Liver (tissue), 7 donors: ENCODE measurements at regions not wholly inside any gene's neighbourhood (a gene's known extent, or its start where the extent isn't known, plus 50 kb on each side); places are given as distances from the start of the nearest gene placed in this dataset.

Experiments
- DNase-seq: peaks from one replicate; pipeline ENCODE4 v3.0.0-alpha.2; 2017; ENCODE audit warnings: low spot score
- H3K27ac ChIP-seq, 2 donors: one replicate each; pipeline ENCODE4 v1.7.0; 2013; ENCODE audit warnings: inconsistent platforms in 2 of 2, low read length in 2 of 2, control low read depth in 1 of 2, low read depth in 1 of 2, mild to moderate bottlenecking in 1 of 2
- H3K27me3 ChIP-seq, 4 donors: one replicate each; pipeline versions ENCODE4 v1.6.1 to v1.7.0; 2013; ENCODE audit warnings: low read length in 3 of 4, inconsistent platforms in 1 of 4, mild to moderate bottlenecking in 1 of 4, moderate library complexity in 1 of 4; ENCODE audit not compliant: control insufficient read depth in 4 of 4, insufficient read depth in 4 of 4
- H3K36me3 ChIP-seq, 4 donors: one replicate each; pipeline versions ENCODE4 v1.6.1 to v1.7.0; 2013; ENCODE audit warnings: low read length in 3 of 4, mild to moderate bottlenecking in 3 of 4, low read depth in 1 of 4, moderate library complexity in 1 of 4; ENCODE audit not compliant: control insufficient read depth in 4 of 4, insufficient read depth in 3 of 4
- H3K4me1 ChIP-seq, 4 donors: one replicate each; pipeline versions ENCODE4 v1.6.1 to v1.7.0; 2013; ENCODE audit warnings: low read length in 3 of 4, mild to moderate bottlenecking in 3 of 4, moderate library complexity in 1 of 4; ENCODE audit not compliant: control insufficient read depth in 4 of 4, insufficient read depth in 4 of 4
- H3K4me3 ChIP-seq, 3 donors: one replicate each; pipeline versions ENCODE4 v1.6.1 to v1.7.0; 2013; ENCODE audit warnings: low read length in 3 of 3, control low read depth in 1 of 3, low read depth in 1 of 3, mild to moderate bottlenecking in 1 of 3
- H3K9ac ChIP-seq, 2 donors: one replicate each; pipeline ENCODE4 v1.7.0; 2013; ENCODE audit warnings: low read length in 2 of 2, mild to moderate bottlenecking in 2 of 2, moderate library complexity in 2 of 2, control low read depth in 1 of 2, low read depth in 1 of 2
- H3K9me3 ChIP-seq, 4 donors: one replicate each; pipeline versions ENCODE4 v1.6.1 to v1.7.0; 2013; ENCODE audit warnings: low read length in 3 of 4; ENCODE audit not compliant: control insufficient read depth in 4 of 4
- FOXA1 ChIP-seq: IDR thresholded peaks from 2 replicates; pipeline ENCODE4 v1.6.1; 2016; ENCODE audit warnings: antibody characterized with exemption
- HNF4A ChIP-seq, 2 donors: conservative IDR thresholded peaks; 2 replicates each; pipeline ENCODE4 v1.6.1; 2016; ENCODE audit warnings: antibody characterized with exemption in 2 of 2, mild to moderate bottlenecking in 2 of 2
- SP1 ChIP-seq: IDR thresholded peaks from 2 replicates; pipeline ENCODE4 v1.6.1; 2018; ENCODE audit warnings: antibody characterized with exemption, mild to moderate bottlenecking
- TAF1 ChIP-seq: conservative IDR thresholded peaks from 2 replicates; pipeline ENCODE4 v1.6.1; 2016; ENCODE audit warnings: antibody characterized with exemption, mild to moderate bottlenecking
- YY1 ChIP-seq: IDR thresholded peaks from 2 replicates; pipeline ENCODE4 v1.6.1; 2016; ENCODE audit warnings: antibody characterized with exemption, mild to moderate bottlenecking
- WGBS: extraction: QIAGEN DNeasy Blood & Tissue Kit; methylation state at CpG from one replicate; pipeline ENCODE4 v1.1.7; 2013; 5-methylcytosine and 5-hydroxymethylcytosine counted together
- TF ChIP-seq, protein P1 (sequence below): IDR thresholded peaks from 2 replicates; pipeline ENCODE4 v1.6.1; 2016; ENCODE audit warnings: antibody characterized with exemption
- TF ChIP-seq, protein P2 (sequence below): IDR thresholded peaks from 2 replicates; pipeline ENCODE4 v1.6.1; 2016; ENCODE audit warnings: antibody characterized with exemption, mild to moderate bottlenecking
- donor health status: healthy.
- donor health status: healthy.
- donor health status: healthy.
- donor health status: healthy.

DNA sequence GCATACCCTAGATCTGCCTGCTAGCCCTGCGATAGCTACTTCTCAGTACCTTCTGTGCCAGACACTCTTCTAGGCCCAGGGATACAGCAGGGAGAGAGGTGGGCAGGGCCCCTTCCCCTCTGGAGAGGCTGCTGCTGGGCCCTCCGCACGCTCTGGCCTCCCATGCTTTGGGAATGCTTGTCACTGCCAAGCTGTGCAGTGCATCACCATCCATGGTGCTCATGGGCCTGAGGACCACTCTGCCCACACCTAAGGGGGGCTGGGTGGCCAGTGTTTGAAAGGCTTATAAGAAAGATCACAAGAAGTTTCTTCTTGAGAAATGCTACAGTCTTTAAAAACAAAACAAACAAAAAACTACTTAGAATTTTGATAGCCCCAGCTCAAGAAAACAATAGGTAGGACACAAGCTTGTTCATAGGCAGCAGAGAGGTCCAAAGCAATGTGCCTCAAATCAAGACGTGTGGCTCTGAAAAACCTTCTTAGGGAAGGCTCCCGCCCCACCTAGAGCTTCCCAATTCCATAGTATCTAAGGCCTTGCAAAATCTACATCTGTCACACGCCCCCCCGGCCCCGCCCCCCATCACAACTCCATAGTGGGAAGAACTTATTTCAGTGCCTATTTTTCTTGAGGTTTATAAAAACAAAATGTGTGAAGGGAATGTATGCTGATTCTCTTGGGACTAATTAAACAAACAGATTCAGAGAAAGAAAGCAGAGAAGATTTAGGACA, 145.8 kb downstream of the TM9SF2 start:
- Histone ChIP-seq H3K27ac (no peak overlapping the region), H3K4me3 (no peak overlapping the region), H3K27me3 (no peaks in the 10 kb centered on the region), H3K9me3 (no peaks in the 10 kb centered on the region), H3K4me1 (peaks cover 0 to 14% (median 7%) of the 10 kb centered on the region in 4 donors), H3K36me3 (no peaks in the 10 kb centered on the region), H3K9ac (no peak overlapping the region)
- WGBS, result 98% methylated on average over 8 of the region's 8 CpGs
- no peak for DNase-seq
- TF ChIP-seq, protein P1, sequence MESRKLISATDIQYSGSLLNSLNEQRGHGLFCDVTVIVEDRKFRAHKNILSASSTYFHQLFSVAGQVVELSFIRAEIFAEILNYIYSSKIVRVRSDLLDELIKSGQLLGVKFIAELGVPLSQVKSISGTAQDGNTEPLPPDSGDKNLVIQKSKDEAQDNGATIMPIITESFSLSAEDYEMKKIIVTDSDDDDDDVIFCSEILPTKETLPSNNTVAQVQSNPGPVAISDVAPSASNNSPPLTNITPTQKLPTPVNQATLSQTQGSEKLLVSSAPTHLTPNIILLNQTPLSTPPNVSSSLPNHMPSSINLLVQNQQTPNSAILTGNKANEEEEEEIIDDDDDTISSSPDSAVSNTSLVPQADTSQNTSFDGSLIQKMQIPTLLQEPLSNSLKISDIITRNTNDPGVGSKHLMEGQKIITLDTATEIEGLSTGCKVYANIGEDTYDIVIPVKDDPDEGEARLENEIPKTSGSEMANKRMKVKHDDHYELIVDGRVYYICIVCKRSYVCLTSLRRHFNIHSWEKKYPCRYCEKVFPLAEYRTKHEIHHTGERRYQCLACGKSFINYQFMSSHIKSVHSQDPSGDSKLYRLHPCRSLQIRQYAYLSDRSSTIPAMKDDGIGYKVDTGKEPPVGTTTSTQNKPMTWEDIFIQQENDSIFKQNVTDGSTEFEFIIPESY, result no peak
- TF ChIP-seq TAF1, result no peak

DNA sequence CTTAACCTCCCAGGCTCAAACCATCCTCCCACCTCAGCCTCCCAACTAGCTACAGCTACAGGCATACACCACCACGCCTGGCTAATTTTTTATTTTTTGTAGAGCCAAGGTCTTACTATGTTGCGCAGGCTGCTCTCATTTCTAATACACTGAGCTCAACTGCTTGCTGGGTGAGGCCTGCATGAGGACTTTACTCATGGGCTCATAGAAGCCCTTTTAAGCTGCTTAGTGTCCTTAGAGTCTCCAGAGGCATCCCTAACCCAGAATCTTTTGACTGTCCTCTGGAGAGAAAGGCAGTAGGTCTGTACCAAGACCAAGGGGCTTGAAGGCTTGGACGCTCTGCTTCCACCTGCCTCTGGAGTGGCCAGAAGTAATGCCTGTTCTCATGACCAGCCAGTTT, 141.6 kb downstream of the TM9SF2 start:
- Histone ChIP-seq H3K4me1 (peaks cover 0 to 2% (median 0%) of the 10 kb centered on the region in 4 donors), H3K9me3 (no peaks in the 10 kb centered on the region), H3K27me3 (no peaks in the 10 kb centered on the region), H3K9ac (no peak overlapping the region), H3K36me3 (no peaks in the 10 kb centered on the region), H3K27ac (no peak overlapping the region), H3K4me3 (no peak overlapping the region)
- TF ChIP-seq YY1 (no peak), SP1 (no peak)
- 95% methylated on average over 3 of the region's 3 CpGs for WGBS
- no peak for DNase-seq

DNA sequence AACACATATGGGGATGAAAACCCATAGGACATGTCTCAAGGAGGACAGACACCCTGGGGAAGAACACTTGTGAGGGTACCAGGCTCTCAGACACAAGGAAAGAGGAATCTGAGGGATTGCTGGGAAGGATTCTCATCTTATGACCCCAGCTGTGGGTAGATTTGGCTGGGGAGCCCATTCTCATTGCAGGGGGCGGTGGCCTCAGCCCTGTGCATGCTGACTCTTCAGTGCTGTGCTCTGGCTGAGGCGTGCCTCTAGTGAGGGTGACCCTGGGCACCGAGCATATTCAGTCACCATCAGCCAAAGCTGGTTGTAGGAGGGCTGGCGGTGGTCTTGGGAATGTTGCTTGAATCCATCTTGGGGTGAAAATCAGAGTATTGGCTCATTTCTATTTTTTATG, 140.7 kb downstream of the TM9SF2 start:
- H3K27me3 ChIP-seq, result no peaks in the 10 kb centered on the region
- peaks cover 0 to 2% (median 0%) of the 10 kb centered on the region in 4 donors for H3K4me1 ChIP-seq
- no peak overlapping the region for H3K4me3 ChIP-seq
- H3K9me3 ChIP-seq, result no peaks in the 10 kb centered on the region
- 97% methylated on average over 4 of the region's 4 CpGs for WGBS
- H3K27ac ChIP-seq, result no peak overlapping the region
- no peaks in the 10 kb centered on the region for H3K36me3 ChIP-seq
- no peak for TF ChIP-seq FOXA1
- TF ChIP-seq HNF4A (conservative IDR thresholded peaks at IDR 0.05), result no peak
- TF ChIP-seq YY1, result no peak
- TF ChIP-seq, protein P1, result no peak
- TF ChIP-seq, protein P2, sequence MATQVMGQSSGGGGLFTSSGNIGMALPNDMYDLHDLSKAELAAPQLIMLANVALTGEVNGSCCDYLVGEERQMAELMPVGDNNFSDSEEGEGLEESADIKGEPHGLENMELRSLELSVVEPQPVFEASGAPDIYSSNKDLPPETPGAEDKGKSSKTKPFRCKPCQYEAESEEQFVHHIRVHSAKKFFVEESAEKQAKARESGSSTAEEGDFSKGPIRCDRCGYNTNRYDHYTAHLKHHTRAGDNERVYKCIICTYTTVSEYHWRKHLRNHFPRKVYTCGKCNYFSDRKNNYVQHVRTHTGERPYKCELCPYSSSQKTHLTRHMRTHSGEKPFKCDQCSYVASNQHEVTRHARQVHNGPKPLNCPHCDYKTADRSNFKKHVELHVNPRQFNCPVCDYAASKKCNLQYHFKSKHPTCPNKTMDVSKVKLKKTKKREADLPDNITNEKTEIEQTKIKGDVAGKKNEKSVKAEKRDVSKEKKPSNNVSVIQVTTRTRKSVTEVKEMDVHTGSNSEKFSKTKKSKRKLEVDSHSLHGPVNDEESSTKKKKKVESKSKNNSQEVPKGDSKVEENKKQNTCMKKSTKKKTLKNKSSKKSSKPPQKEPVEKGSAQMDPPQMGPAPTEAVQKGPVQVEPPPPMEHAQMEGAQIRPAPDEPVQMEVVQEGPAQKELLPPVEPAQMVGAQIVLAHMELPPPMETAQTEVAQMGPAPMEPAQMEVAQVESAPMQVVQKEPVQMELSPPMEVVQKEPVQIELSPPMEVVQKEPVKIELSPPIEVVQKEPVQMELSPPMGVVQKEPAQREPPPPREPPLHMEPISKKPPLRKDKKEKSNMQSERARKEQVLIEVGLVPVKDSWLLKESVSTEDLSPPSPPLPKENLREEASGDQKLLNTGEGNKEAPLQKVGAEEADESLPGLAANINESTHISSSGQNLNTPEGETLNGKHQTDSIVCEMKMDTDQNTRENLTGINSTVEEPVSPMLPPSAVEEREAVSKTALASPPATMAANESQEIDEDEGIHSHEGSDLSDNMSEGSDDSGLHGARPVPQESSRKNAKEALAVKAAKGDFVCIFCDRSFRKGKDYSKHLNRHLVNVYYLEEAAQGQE, result no peak
- no peak overlapping the region for H3K9ac ChIP-seq
- no peak for DNase-seq
